RCC 7860 (cell line): ENCODE measurements at regions not wholly inside any gene's neighbourhood (a gene's known extent, or its start where the extent isn't known, plus 50 kb on each side); places are given as distances from the start of the nearest gene placed in this dataset.
"Not testable (repeated sequence)": the region's sequence is repeated elsewhere in the genome, so short reads cannot be mapped to it uniquely, and the experiment has no call there.

ENCODE experiments used
- DNase-seq: peaks from one replicate; pipeline ENCODE4 v3.0.0-alpha.2; 2015; ENCODE audit warnings: low spot score
- FAIRE-seq: peaks from 2 replicates; lab custom pipeline; 2012; peaks lifted over from hg19 to GRCh38; lab: Jason Lieb, UNC

GRCh38 chr11:69569306-69570200 is 71.4 kb upstream of the CCND1 start:
- FAIRE-seq = no peak
- no peak for DNase-seq

GRCh38 chr11:69572233-69572860 is 68.6 kb upstream of the CCND1 start:
- no peak for DNase-seq
- FAIRE-seq = no peak

DNA sequence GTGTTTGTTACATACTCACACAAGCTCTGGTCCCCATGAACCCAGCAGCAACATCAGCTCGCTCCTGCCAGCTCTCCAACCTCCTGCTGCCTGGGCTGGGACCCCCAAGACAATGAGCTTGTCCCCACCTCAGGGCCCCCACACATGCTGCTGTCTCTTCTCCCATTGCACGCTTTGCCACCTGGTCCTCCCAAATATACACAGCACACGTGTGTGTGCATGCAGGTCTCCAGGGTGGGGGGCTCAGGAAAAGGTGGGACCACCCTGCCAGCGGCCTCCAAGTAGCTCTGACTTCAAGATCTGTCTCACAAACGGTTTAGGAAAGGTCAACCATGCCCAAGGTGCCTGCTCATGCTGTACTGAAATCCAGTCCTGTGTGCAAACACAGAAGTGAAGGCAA is 68.1 kb upstream of the CCND1 start:
- no peak for DNase-seq

DNA sequence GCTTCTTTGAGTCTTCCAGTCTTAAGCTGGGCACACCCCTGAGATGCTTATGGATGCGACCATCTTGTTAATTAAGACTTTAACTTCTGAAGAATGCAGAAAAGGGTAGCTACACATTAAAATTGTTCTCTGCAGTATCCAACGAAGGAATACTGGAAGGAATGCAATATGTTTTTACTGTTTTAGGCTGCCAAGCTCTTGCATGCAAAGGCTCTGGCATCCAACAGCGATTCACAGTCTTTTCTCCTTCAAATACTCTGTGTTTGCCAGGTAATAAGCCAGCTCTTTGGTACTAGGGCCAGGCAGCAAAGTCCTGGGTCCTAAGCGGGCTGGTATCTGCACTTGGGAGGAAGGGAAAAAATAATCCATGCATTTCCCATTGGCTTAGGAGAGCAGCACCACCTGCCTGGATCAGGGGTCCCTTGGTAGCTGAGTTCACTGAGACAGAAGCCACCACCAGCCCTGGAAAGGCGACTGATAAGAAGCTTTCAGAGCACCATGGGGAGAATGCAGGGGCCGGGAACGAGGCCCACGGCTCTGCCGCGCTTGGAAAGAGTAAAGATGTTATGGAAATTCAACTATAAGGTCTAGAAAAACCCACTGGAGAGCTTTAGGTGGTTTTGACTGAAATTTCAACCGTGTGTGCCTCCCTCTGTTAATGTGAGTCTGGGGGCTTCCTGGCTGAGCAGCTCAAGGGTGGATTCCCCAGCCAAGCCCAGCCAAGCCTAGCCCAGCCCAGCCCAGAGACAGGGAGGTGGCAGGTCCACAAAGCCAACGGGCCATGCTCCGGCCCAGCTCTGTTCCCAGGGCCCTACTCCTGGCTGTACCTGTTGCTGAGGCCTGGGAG is 67.0 kb upstream of the CCND1 start:
- FAIRE-seq = no peak
- DNase-seq = no peak

More for the DNA sequence above, 68.1 kb upstream of the CCND1 start:
- no peak for FAIRE-seq

DNA sequence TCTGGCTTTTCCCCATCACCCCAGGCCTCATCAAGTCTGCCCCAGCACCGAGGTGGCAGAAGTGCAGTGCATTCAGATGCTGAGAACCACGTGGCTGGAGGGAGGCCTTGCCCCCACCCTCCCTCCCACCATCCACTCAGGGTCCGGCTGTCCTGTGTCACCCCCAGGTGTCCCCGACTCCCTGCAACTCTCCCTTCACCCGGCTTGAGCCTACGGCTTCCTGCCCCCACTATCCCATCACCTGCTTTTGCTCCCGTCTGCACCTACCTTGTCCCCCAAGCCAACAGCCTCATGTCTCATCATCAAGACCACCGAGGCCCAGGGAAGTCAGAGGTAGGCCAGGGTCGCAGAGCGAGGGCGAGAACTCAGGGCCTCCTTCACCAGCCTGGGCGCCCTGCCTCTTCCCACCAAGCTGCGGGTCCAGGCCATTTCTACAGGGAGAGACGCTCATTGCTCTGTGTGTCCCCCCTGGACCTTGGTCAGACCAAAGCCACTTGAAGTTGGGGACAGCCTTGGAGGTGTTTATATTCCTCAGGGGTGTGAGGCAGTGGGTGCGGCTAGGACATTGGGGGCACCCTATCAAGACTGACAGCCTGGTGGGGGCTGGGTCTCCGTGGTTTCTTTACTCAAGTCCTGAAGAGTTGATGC is 66.2 kb upstream of the CCND1 start:
- FAIRE-seq (no peak), DNase-seq (no peak)

DNA sequence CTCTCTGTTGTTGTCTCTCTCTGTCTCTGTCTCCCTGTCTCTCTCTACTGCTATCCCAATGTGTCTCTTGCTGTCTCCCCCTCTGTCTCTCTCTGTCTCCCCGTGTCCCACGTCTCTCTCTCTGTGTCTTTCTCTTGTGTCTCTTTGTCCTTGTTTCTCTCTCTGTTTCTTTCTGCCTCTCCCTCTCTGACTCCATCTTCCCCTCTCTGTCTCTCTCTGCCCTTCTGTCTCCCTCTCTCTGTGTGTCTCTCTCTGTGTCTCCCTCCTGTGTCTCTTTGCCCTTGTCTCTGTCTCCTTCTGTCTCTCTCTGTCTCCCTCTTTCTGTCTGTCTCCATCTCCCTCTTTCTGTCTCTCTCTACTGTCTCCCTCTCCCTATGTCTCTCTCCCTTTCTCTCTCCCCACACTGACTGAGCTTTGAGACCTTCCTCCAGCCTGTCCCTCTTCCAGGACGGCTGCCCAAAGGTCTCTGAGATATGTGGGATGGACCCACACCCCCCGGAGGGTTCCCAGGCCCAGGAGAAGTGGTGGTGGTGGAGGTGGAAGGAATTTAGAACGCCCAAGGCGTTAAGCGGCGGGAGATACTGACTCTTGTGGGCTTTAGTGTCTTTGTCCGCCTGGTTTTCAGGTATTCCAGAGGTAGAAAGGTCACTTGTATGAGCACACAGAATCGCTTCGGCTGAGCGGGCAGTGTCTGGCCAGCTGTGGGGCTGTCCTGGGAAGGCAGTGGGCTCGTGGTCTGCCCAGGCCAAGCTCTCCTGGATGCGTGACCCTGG is 65.5 kb upstream of the CCND1 start:
- DNase-seq (no peak), FAIRE-seq (no peak)

DNA sequence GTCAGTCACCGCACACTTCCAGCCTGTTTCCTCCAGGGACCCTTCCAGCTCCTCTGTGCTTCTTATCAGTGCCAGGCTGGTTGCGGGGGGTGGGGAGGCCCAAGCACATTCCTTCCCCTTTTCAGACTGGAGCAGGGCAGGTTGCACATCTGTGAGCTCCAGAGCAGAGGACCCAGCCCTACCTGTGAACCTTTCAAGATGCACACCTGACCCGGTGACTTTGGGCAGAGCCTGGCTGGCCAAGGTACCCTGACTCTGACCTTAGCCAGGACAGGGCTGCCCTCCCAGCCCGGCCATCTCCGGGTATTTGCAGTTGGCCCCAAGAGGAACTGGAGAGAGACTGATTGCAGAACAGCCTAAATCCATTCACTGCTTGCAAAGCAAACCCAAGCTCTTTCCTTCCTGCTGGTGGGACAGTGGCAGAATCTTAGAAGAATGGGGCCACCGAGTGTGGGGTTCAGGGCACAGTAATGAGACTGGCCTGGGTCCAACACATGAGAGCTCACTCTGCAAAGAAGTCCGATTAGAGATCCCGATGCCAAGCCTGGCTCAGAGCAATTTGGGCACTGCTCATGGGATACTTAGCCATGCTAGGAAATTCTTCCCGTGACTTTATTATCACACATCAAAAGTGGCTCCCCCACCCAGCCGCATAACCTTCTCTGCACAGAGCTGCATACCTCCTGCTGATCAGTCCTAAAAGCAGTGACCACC is 64.7 kb upstream of the CCND1 start:
- no peak for DNase-seq
- FAIRE-seq = no peak

GRCh38 chr11:69578167-69578566 is 62.8 kb upstream of the CCND1 start:
- DNase-seq (no peak), FAIRE-seq (no peak)

DNA sequence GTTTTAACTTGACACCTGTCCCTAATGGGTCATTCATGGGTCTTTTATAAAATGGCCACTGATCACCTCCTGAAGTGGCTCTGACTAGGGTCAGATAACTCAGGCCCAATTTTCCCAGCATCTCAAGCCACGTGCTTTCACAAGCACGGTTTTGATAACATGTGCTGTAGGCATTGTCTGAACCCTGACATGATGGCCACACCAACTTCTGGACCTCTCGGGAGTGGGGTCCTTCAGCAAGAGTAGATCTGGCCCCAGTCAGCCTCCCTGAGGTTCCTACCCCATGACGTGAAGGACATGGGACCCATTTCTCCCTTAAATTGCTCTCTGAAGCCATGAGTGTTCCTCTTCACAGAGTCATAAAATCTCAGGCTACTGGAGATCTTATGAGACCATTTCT is 60.4 kb upstream of the CCND1 start:
- no peak for FAIRE-seq
- DNase-seq = no peak

DNA sequence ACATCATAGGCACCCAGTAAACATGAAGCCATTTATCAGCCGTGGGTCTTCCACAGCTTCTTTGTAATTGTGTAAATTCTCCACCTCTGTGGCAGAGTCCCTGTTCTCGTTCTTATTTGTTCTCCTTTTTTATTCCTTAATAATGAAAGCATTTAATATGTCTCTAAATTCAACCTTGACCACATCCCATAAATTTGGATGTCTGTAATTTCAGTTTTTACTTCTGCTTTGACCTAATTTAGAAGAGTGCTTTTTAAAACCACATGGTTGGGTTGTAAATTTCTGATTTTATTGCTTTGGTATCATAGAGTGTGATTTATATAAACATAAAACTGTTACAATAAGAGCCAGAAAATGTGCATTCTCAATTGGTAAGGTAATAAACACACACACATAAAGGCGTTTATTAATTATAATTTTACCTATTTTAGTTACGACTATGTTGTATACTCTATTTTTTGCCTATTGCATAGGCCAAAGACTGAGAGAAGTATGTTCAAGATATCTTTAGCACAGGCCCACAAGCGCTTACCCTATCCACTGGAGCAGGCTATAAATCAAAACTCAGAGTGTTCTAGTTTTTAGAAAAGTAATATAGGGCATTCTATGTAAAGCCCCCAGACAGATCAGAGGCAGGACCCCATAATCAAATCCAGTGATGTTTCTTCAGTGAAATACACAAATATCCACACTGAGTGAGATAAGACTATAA is 58.0 kb upstream of the CCND1 start:
- FAIRE-seq (no peak), DNase-seq (no peak)

DNA sequence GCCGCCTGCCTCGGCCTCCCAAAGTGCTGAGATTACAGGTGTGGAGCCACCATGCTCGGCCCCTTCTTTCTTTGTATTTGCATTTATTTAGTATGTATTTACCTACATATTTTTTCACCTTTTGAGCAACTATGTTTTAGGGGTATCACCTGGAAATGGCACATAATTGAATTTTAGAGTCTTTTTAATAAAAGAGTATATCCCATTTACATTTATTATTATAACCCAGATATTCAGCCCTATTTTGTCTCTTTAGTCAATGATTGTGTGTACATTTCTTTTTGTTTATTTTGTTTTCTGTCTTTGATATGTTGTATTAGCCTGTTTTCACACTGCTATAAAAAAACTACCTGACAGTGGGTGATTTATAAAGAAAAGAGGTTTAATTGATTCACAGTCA is 56.8 kb upstream of the CCND1 start:
- DNase-seq (no peak), FAIRE-seq (no peak)

GRCh38 chr11:69585385-69585784 is 55.6 kb upstream of the CCND1 start:
- no peak for DNase-seq
- no peak for FAIRE-seq

DNA sequence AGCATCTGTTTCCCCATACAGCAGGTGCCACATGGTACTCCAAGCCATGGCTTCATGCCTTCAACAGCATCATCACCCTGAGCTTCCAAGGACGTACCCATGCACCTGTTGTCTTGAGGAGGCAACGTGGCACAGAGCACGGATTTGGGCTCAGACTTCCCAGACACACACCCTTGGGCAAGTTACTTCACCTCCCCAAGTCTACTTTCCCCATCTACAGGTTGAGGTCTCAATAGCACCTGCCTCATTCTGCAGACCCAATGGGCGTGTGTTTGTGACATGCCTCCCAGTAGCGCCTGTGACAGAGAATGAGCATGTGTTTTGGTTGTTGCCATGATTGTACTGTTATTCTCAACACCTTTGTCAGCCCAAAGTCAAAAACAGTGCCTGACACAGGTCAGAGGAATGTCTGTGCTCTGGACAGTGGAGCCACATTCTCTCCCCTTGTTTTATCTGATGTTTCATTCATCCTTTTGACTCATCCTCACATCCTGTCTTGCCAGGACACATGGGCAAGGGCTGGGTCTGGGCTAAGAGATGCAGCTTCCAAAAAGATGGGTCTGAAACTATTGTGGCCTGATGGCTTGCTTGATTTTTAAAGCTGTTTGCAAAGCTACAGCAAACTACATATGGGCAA is 53.4 kb upstream of the CCND1 start:
- DNase-seq (peak; percentile 92), FAIRE-seq (peak; percentile 55)

DNA sequence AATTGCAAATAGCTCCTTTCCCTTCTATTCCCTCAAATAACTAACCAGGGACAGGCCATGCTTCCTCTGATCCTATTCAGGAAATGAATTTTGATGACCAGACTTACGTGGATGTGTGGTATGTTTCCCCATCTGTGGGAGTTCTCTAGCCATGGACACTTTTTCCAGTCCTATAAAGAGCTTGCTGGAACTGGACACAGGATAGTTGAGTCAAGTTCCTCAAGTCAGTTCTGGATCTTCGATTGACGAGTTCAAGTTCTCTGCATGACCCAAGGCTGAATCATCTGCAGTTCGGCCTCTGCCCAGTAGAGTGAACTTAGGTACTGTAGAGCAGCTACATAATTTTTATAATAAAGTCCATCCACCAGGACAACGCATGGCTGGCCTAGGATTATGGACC is 52.7 kb upstream of the CCND1 start:
- FAIRE-seq (peak; percentile 57), DNase-seq (peak; percentile 84)

GRCh38 chr11:69590088-69590487 is 50.9 kb upstream of the CCND1 start:
- DNase-seq, FAIRE-seq: not testable (repeated sequence)
